GM12878 (cell line): ENCODE measurements at regions not wholly inside any gene's neighbourhood (a gene's known extent, or its start where the extent isn't known, plus 50 kb on each side); places are given as distances from the start of the nearest gene placed in this dataset.

Experiments
- BCL11A ChIP-seq: IDR thresholded peaks from 2 replicates; pipeline ENCODE4 v1.6.1; 2011; ENCODE audit warnings: low read depth, low read length
- CTCF ChIP-seq, 3 experiments: IDR thresholded peaks in 2 of 3; conservative IDR thresholded peaks in 1 of 3; 2 replicates each; pipeline ENCODE4 v1.5.1; 2011; ENCODE audit warnings: low read depth in 3 of 3, low read length in 3 of 3, mild to moderate bottlenecking in 3 of 3, control low read depth in 2 of 3, moderate library complexity in 2 of 3, inconsistent platforms in 1 of 3, mixed read lengths in 1 of 3; ENCODE audit not compliant: control insufficient read depth in 2 of 3, insufficient read depth in 1 of 3; ENCODE audit errors: extremely low read depth in 1 of 3
- EP300 ChIP-seq, 2 experiments: fragments of 150-350 bp in 1 of 2; IDR thresholded peaks; 2 replicates each; pipeline ENCODE4 v1.6.1; 2011 to 2012; ENCODE audit warnings: low read depth in 2 of 2, low read length in 2 of 2, borderline replicate concordance in 1 of 2, improper control_type of control experiment in 1 of 2, inconsistent platforms in 1 of 2; ENCODE audit not compliant: control insufficient read depth in 1 of 2
- ETV6 ChIP-seq, 2 experiments: fragments of 450-650 bp in 1 of 2; IDR thresholded peaks in 1 of 2; conservative IDR thresholded peaks in 1 of 2; 2 replicates each; pipeline ENCODE4 v1.6.1; 2014; ENCODE audit warnings: antibody characterized with exemption in 1 of 2, borderline replicate concordance in 1 of 2, low read depth in 1 of 2, mild to moderate bottlenecking in 1 of 2, moderate library complexity in 1 of 2
- MAX ChIP-seq: IDR thresholded peaks from 2 replicates; pipeline ENCODE4 v1.6.1; 2012; ENCODE audit warnings: low read depth, low read length, improper control_type of control experiment
- NFXL1 ChIP-seq: fragments of 450-650 bp; IDR thresholded peaks from 2 replicates; pipeline ENCODE4 v1.6.1; 2017; ENCODE audit warnings: antibody characterized with exemption, mild to moderate bottlenecking, borderline replicate concordance
- NFYB ChIP-seq: IDR thresholded peaks from 2 replicates; pipeline ENCODE4 v1.6.1; 2011; ENCODE audit warnings: low read depth, mild to moderate bottlenecking, low read length, improper control_type of control experiment, moderate library complexity; ENCODE audit not compliant: insufficient read depth
- POLR2A ChIP-seq: IDR thresholded peaks from 2 replicates; pipeline ENCODE4 v1.6.1; 2011; ENCODE audit warnings: low read depth, mild to moderate bottlenecking, low read length
- POLR2AphosphoS5 ChIP-seq: IDR thresholded peaks from 2 replicates; pipeline ENCODE4 v1.6.1; 2011; ENCODE audit warnings: mild to moderate bottlenecking, low read length, inconsistent platforms
- SP1 ChIP-seq: IDR thresholded peaks from one replicate; pipeline ENCODE4 v1.6.1; 2011; ENCODE audit warnings: low read depth, low read length
- TAF1 ChIP-seq: IDR thresholded peaks from 2 replicates; pipeline ENCODE4 v1.6.1; 2011; ENCODE audit warnings: mild to moderate bottlenecking, low read depth, low read length, borderline replicate concordance

GRCh38 chr21:19198801-19199200 is 795.2 kb upstream of the TMPRSS15 start:
- TF ChIP-seq BCL11A (no peak), POLR2AphosphoS5 (no peak), NFXL1 (no peak), SP1 (no peak), EP300 (IDR thresholded peaks at IDR 0.05; ENCODE audit: borderline replicate concordance in 1 of 2, control insufficient read depth in 1 of 2, low read depth in 2 of 2, low read length in 2 of 2) (no peak), ETV6 (conservative IDR thresholded peaks at IDR 0.05 in 1 of 2, IDR thresholded peaks at IDR 0.05 in 1 of 2; ENCODE audit: borderline replicate concordance in 1 of 2, low read depth in 1 of 2) (no peak), MAX (no peak), TAF1 (no peak), CTCF (IDR thresholded peaks at IDR 0.05 in 2 of 3, conservative IDR thresholded peaks at IDR 0.05 in 1 of 3; ENCODE audit: control insufficient read depth in 2 of 3, extremely low read depth in 1 of 3, insufficient read depth in 1 of 3, low read depth in 3 of 3, low read length in 3 of 3) (no peak), NFYB (no peak), POLR2A (no peak)
